Ishikawa (cell line): ENCODE measurements at regions not wholly inside any gene's neighbourhood (a gene's known extent, or its start where the extent isn't known, plus 50 kb on each side); places are given as distances from the start of the nearest gene placed in this dataset.

Source experiments
- CEBPB ChIP-seq: IDR thresholded peaks from 2 replicates; pipeline ENCODE4 v1.6.1; 2012
- CREB1 ChIP-seq: IDR thresholded peaks from 2 replicates; pipeline ENCODE4 v1.6.1; 2012; ENCODE audit warnings: low read depth
- EGR1 ChIP-seq: IDR thresholded peaks from 2 replicates; pipeline ENCODE4 v1.6.1; 2012
- EP300 ChIP-seq: IDR thresholded peaks from 2 replicates; pipeline ENCODE4 v1.6.1; 2012; ENCODE audit warnings: borderline replicate concordance
- FOXM1 ChIP-seq: IDR thresholded peaks from 2 replicates; pipeline ENCODE4 v1.6.1; 2012; ENCODE audit warnings: low read depth, borderline replicate concordance
- NFIC ChIP-seq: IDR thresholded peaks from 2 replicates; pipeline ENCODE4 v1.6.1; 2012
- RAD21 ChIP-seq: IDR thresholded peaks from 2 replicates; pipeline ENCODE4 v1.6.1; 2012; ENCODE audit warnings: low read depth
- REST ChIP-seq: IDR thresholded peaks from 2 replicates; pipeline ENCODE4 v1.6.1; 2012; ENCODE audit warnings: low read depth, mild to moderate bottlenecking
- TAF1 ChIP-seq: IDR thresholded peaks from 2 replicates; pipeline ENCODE4 v1.6.1; 2012; ENCODE audit warnings: low read depth, mild to moderate bottlenecking
- TCF12 ChIP-seq: IDR thresholded peaks from 2 replicates; pipeline ENCODE4 v1.6.1; 2012; ENCODE audit warnings: low read depth
- TEAD4 ChIP-seq: IDR thresholded peaks from 2 replicates; pipeline ENCODE4 v1.6.1; 2012
- YY1 ChIP-seq: IDR thresholded peaks from 2 replicates; pipeline ENCODE4 v1.6.1; 2012; ENCODE audit warnings: low read depth
- ZBTB7A ChIP-seq: IDR thresholded peaks from 2 replicates; pipeline ENCODE4 v1.6.1; 2012; ENCODE audit warnings: low read depth
- TF ChIP-seq, protein P1 (sequence below): IDR thresholded peaks from 2 replicates; pipeline ENCODE4 v1.6.1; 2012
- TF ChIP-seq, protein P2 (sequence below): IDR thresholded peaks from 2 replicates; pipeline ENCODE4 v1.6.1; 2012

- no peak for TF ChIP-seq YY1
- TF ChIP-seq REST: no peak
- TF ChIP-seq FOXM1: no peak
- no peak for TF ChIP-seq EGR1
- no peak for TF ChIP-seq CEBPB
- TF ChIP-seq CREB1: no peak
- no peak for TF ChIP-seq NFIC
- no peak for TF ChIP-seq TCF12
- TF ChIP-seq EP300: no peak
- TF ChIP-seq, protein P1, sequence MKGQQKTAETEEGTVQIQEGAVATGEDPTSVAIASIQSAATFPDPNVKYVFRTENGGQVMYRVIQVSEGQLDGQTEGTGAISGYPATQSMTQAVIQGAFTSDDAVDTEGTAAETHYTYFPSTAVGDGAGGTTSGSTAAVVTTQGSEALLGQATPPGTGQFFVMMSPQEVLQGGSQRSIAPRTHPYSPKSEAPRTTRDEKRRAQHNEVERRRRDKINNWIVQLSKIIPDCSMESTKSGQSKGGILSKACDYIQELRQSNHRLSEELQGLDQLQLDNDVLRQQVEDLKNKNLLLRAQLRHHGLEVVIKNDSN: no peak
- TF ChIP-seq TEAD4: no peak
- no peak for TF ChIP-seq TAF1
- no peak for TF ChIP-seq RAD21
- TF ChIP-seq, protein P2, sequence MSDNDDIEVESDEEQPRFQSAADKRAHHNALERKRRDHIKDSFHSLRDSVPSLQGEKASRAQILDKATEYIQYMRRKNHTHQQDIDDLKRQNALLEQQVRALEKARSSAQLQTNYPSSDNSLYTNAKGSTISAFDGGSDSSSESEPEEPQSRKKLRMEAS: no peak
- no peak for TF ChIP-seq ZBTB7A
Observed at GRCh38 chr1:194929357-194929756, 1678.9 kb downstream of the KCNT2 start.

GRCh38 chr1:194919146-194919545 is 1689.1 kb downstream of the KCNT2 start:
- TF ChIP-seq EGR1 (no peak), CEBPB (no peak), ZBTB7A (no peak)

GRCh38 chr1:194917769-194918168 is 1690.5 kb downstream of the KCNT2 start:
- no peak for TF ChIP-seq YY1
- TF ChIP-seq ZBTB7A: no peak
- TF ChIP-seq, protein P1: no peak
- no peak for TF ChIP-seq EGR1
- no peak for TF ChIP-seq FOXM1
- TF ChIP-seq TCF12: no peak
- TF ChIP-seq REST: no peak

- TF ChIP-seq NFIC (no peak), ZBTB7A (no peak), RAD21 (no peak)
Observed at GRCh38 chr1:194908643-194909042, 1699.6 kb downstream of the KCNT2 start.

DNA sequence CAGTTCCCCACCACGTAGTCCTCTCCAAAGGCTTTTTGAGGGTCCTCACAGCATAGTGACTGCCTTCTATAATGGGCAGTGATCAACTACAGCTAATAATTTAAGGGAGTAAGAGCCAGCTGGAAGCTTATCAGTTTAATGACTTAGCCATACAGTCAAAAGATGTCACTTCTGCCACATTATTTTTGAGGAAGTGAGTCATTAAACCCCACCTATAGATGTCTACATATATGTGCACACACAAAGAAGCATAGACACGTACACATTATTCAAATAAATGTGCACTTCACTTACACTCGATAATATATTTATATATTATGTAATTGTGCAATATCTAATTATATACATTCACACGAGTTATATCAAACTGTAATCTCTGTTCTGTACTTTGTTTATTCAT is 1704.7 kb downstream of the KCNT2 start:
- no peak for TF ChIP-seq ZBTB7A
- TF ChIP-seq TAF1: no peak
- no peak for TF ChIP-seq FOXM1
- TF ChIP-seq, protein P2: no peak
- TF ChIP-seq, protein P1: no peak
- TF ChIP-seq NFIC: no peak
- no peak for TF ChIP-seq CREB1
- TF ChIP-seq CEBPB: no peak
- TF ChIP-seq REST: no peak
- TF ChIP-seq TCF12: no peak
- TF ChIP-seq EP300: no peak
- TF ChIP-seq TEAD4: no peak
- no peak for TF ChIP-seq YY1
- no peak for TF ChIP-seq EGR1
- TF ChIP-seq RAD21: no peak
